ENCODE measurements at regions not wholly inside any gene's neighbourhood (a gene's known extent, or its start where the extent isn't known, plus 50 kb on each side); places are given as distances from the start of the nearest gene placed in this dataset.

- no peak overlapping the region for H3K4me3 ChIP-seq (ENCODE audit: control insufficient read depth in 2 of 3, extremely low read depth in 1 of 3, insufficient read depth in 2 of 3, low read depth in 1 of 3, low read length in 3 of 3)
- dilution Hi-C loops (cut with MboI; ENCODE audit: extremely low pct_ligation_motif_present, low sequenced_read_pairs), result no loop called here
- no peak overlapping the region for H2AFZ ChIP-seq (ENCODE audit: control insufficient read depth, low read length)
- H4K20me1 ChIP-seq (ENCODE audit: control insufficient read depth, extremely low read depth, insufficient read depth, low read length), result no peaks in the 10 kb centered on the region
- no peaks in the 10 kb centered on the region for H3K9me1 ChIP-seq (ENCODE audit: control insufficient read depth, extremely low read depth, insufficient read depth, low read length)
- TF ChIP-seq EZH2 (IDR thresholded peaks at IDR 0.05; ENCODE audit: low read length) (no peak), CTCF (optimal IDR thresholded peaks at IDR 0.05 in 1 of 3, IDR thresholded peaks at IDR 0.05 in 1 of 3, conservative IDR thresholded peaks at IDR 0.05 in 1 of 3; ENCODE audit: extremely low read depth in 1 of 3, insufficient read depth in 2 of 3, low read length in 3 of 3) (no peak)
- no peak overlapping the region for H3K27ac ChIP-seq (ENCODE audit: control insufficient read depth, insufficient read depth, low read length)
- no peak for DNase-seq (ENCODE audit: low read depth, low spot score)
- no peak overlapping the region for H3K9ac ChIP-seq (ENCODE audit: control insufficient read depth, extremely low read depth, insufficient read depth, low read length)
- no peaks in the 10 kb centered on the region for H3K27me3 ChIP-seq (ENCODE audit: control insufficient read depth, extremely low read depth, insufficient read depth, low read length)
- no peaks in the 10 kb centered on the region for H3K36me3 ChIP-seq (ENCODE audit: control insufficient read depth in 2 of 2, extremely low read depth in 1 of 2, insufficient read depth in 2 of 2, low read length in 2 of 2)
- H3K79me2 ChIP-seq (ENCODE audit: control insufficient read depth, insufficient read depth, low read length), result no peaks in the 10 kb centered on the region
- no peak overlapping the region for H3K4me2 ChIP-seq (ENCODE audit: control insufficient read depth, extremely low read depth, insufficient read depth, low read depth, low read length)
- no peaks in the 10 kb centered on the region for H3K4me1 ChIP-seq (ENCODE audit: control insufficient read depth, extremely low read depth, insufficient read depth, low read length)
- no peak for FAIRE-seq
- H3K9me3 ChIP-seq (ENCODE audit: control insufficient read depth, low read depth, low read length), result peaks cover 6% of the 10 kb centered on the region
These were observed 121.8 kb upstream of the ZNF722 start for GRCh38 chr7:63876707-63877322.

GRCh38 chr7:63887031-63887430, 111.6 kb upstream of the ZNF722 start:
- no peaks in the 10 kb centered on the region for H3K36me3 ChIP-seq (ENCODE audit: control insufficient read depth in 2 of 2, extremely low read depth in 1 of 2, insufficient read depth in 2 of 2, low read length in 2 of 2)
- no peaks in the 10 kb centered on the region for H3K4me1 ChIP-seq (ENCODE audit: control insufficient read depth, extremely low read depth, insufficient read depth, low read length)
- FAIRE-seq, result no peak
- no peaks in the 10 kb centered on the region for H3K79me2 ChIP-seq (ENCODE audit: control insufficient read depth, insufficient read depth, low read length)
- no peak for DNase-seq (ENCODE audit: low read depth, low spot score)
- no peak overlapping the region for H3K4me3 ChIP-seq (ENCODE audit: control insufficient read depth in 2 of 3, extremely low read depth in 1 of 3, insufficient read depth in 2 of 3, low read depth in 1 of 3, low read length in 3 of 3)
- no peaks in the 10 kb centered on the region for H3K27me3 ChIP-seq (ENCODE audit: control insufficient read depth, extremely low read depth, insufficient read depth, low read length)
- no peak overlapping the region for H3K9ac ChIP-seq (ENCODE audit: control insufficient read depth, extremely low read depth, insufficient read depth, low read length)
- H2AFZ ChIP-seq (ENCODE audit: control insufficient read depth, low read length), result no peak overlapping the region
- H3K9me1 ChIP-seq (ENCODE audit: control insufficient read depth, extremely low read depth, insufficient read depth, low read length), result no peaks in the 10 kb centered on the region
- dilution Hi-C loops (cut with MboI; ENCODE audit: extremely low pct_ligation_motif_present, low sequenced_read_pairs), result no loop called here
- H3K27ac ChIP-seq (ENCODE audit: control insufficient read depth, insufficient read depth, low read length), result no peak overlapping the region
- no peaks in the 10 kb centered on the region for H4K20me1 ChIP-seq (ENCODE audit: control insufficient read depth, extremely low read depth, insufficient read depth, low read length)
- TF ChIP-seq EZH2 (IDR thresholded peaks at IDR 0.05; ENCODE audit: low read length) (no peak), CTCF (optimal IDR thresholded peaks at IDR 0.05 in 1 of 3, IDR thresholded peaks at IDR 0.05 in 1 of 3, conservative IDR thresholded peaks at IDR 0.05 in 1 of 3; ENCODE audit: extremely low read depth in 1 of 3, insufficient read depth in 2 of 3, low read length in 3 of 3) (no peak)
- H3K9me3 ChIP-seq (ENCODE audit: control insufficient read depth, low read depth, low read length), result peaks cover 15% of the 10 kb centered on the region
- no peak overlapping the region for H3K4me2 ChIP-seq (ENCODE audit: control insufficient read depth, extremely low read depth, insufficient read depth, low read depth, low read length)

All from keratinocyte (primary cell).